GM23338 (cell line): ENCODE measurements at regions not wholly inside any gene's neighbourhood (a gene's known extent, or its start where the extent isn't known, plus 50 kb on each side); places are given as distances from the start of the nearest gene placed in this dataset.

ENCODE experiments used
- ATAC-seq: fragments of 200-7000 bp; cut with Tn5 transposase; 3 replicates; pipeline ENCODE4 v1.9.1; 2020
- DNase-seq: peaks from one replicate; pipeline ENCODE4 v3.0.0-alpha.2; 2015; ENCODE audit warnings: low spot score
- H2AFZ ChIP-seq: fragments of 200-600 bp; sonication (generic); 2 replicates; pipeline ENCODE4 v1.8.0; 2016; ENCODE audit warnings: antibody characterized with exemption, mild to moderate bottlenecking, moderate library complexity
- H3F3A ChIP-seq: fragments of 200-600 bp; sonication (generic); replicated peaks from 2 replicates; pipeline ENCODE4 v1.8.0; 2017; ENCODE audit warnings: antibody characterized with exemption, mixed run types, low read depth
- H3K27ac ChIP-seq: fragments of 200-600 bp; sonication (generic); 2 replicates; pipeline ENCODE4 v1.6.1; 2016; ENCODE audit warnings: low read depth
- H3K27me3 ChIP-seq: fragments of 200-600 bp; sonication (generic); 2 replicates; pipeline ENCODE4 v1.8.0; 2016; ENCODE audit warnings: mild to moderate bottlenecking, mixed run types, moderate library complexity; ENCODE audit not compliant: insufficient read depth
- H3K36me3 ChIP-seq: fragments of 200-600 bp; sonication (generic); 2 replicates; pipeline ENCODE4 v1.8.0; 2016; ENCODE audit warnings: mild to moderate bottlenecking; ENCODE audit not compliant: insufficient read depth
- H3K4me1 ChIP-seq: fragments of 200-600 bp; sonication (generic); 2 replicates; pipeline ENCODE4 v1.8.0; 2016; ENCODE audit warnings: mild to moderate bottlenecking, moderate library complexity; ENCODE audit not compliant: insufficient read depth
- H3K4me2 ChIP-seq: fragments of 200-600 bp; sonication (generic); 2 replicates; pipeline ENCODE4 v1.7.1; 2017; ENCODE audit warnings: mixed run types
- H3K4me3 ChIP-seq: fragments of 200-600 bp; sonication (generic); 2 replicates; pipeline ENCODE4 v1.6.1; 2016; ENCODE audit warnings: mixed run types
- H3K79me2 ChIP-seq: fragments of 200-600 bp; sonication (generic); replicated peaks from 2 replicates; pipeline ENCODE4 v1.8.0; 2017; ENCODE audit warnings: mild to moderate bottlenecking; ENCODE audit not compliant: insufficient read depth
- H3K9me2 ChIP-seq: fragments of 200-600 bp; sonication (generic); 2 replicates; pipeline ENCODE4 v1.8.0; 2017; ENCODE audit not compliant: insufficient read depth
- H4K20me1 ChIP-seq: fragments of 200-600 bp; sonication (generic); replicated peaks from 2 replicates; pipeline ENCODE4 v1.8.0; 2017; ENCODE audit warnings: mild to moderate bottlenecking; ENCODE audit not compliant: insufficient read depth
- H3K27ac Mint-ChIP-seq: 2 replicates; pipeline ENCODE4 v1.8.0; 2020; ENCODE audit warnings: inconsistent platforms, mild to moderate bottlenecking, moderate library complexity, mixed read lengths
- H3K27me3 Mint-ChIP-seq: 3 replicates; pipeline ENCODE4 v1.8.0; 2022; ENCODE audit warnings: low read depth, mild to moderate bottlenecking, moderate library complexity, mixed read lengths, inconsistent platforms; ENCODE audit not compliant: insufficient read depth, poor library complexity
- H3K36me3 Mint-ChIP-seq: 3 replicates; pipeline ENCODE4 v1.8.0; 2021; ENCODE audit warnings: low read depth, mild to moderate bottlenecking, inconsistent platforms, moderate library complexity, mixed read lengths
- H3K4me1 Mint-ChIP-seq: 3 replicates; pipeline ENCODE4 v1.8.0; 2020; ENCODE audit warnings: mild to moderate bottlenecking, inconsistent platforms, mixed read lengths
- H3K4me3 Mint-ChIP-seq: 3 replicates; pipeline ENCODE4 v1.8.0; 2021; ENCODE audit warnings: moderate library complexity, mild to moderate bottlenecking, inconsistent platforms, mixed read lengths
- H3K9me3 Mint-ChIP-seq: 3 replicates; pipeline ENCODE4 v1.8.0; 2020; ENCODE audit warnings: moderate library complexity, mild to moderate bottlenecking, inconsistent platforms, mixed read lengths
- CREB1 ChIP-seq: fragments of 250-450 bp; sonication (Bioruptor Pico); IDR thresholded peaks from 2 replicates; pipeline ENCODE4 v1.5.0; 2020; ENCODE audit warnings: low read depth, mild to moderate bottlenecking, moderate library complexity
- ETS1 ChIP-seq: IDR thresholded peaks from 2 replicates; pipeline ENCODE4 v1.6.1; 2016; ENCODE audit warnings: antibody characterized with exemption
- EZH2 ChIP-seq: fragments of 200-600 bp; sonication (generic); IDR thresholded peaks from one replicate; pipeline ENCODE4 v1.8.0; 2017; ENCODE audit warnings: antibody characterized with exemption, mild to moderate bottlenecking, low read depth; ENCODE audit not compliant: unreplicated experiment
- EZH2phosphoT487 ChIP-seq: fragments of 200-600 bp; sonication (generic); IDR thresholded peaks from one replicate; pipeline ENCODE4 v1.8.1; 2018; ENCODE audit warnings: antibody characterized with exemption; ENCODE audit not compliant: unreplicated experiment
- JUNB ChIP-seq: IDR thresholded peaks from one replicate; pipeline ENCODE4 v1.6.1; 2016; ENCODE audit warnings: antibody characterized with exemption; ENCODE audit not compliant: unreplicated experiment
- NANOG ChIP-seq: IDR thresholded peaks from 2 replicates; pipeline ENCODE4 v1.6.1; 2016; ENCODE audit warnings: antibody characterized with exemption, borderline replicate concordance
- POLR2AphosphoS5 ChIP-seq: IDR thresholded peaks from 2 replicates; pipeline ENCODE4 v1.6.1; 2016; ENCODE audit warnings: antibody characterized with exemption, low read depth
- REST ChIP-seq: IDR thresholded peaks from one replicate; pipeline ENCODE4 v1.6.1; 2018; ENCODE audit warnings: antibody characterized with exemption; ENCODE audit not compliant: unreplicated experiment
- STAT1 ChIP-seq: IDR thresholded peaks from one replicate; pipeline ENCODE4 v1.6.1; 2016; ENCODE audit warnings: antibody characterized with exemption; ENCODE audit not compliant: unreplicated experiment
- ZNF114 ChIP-seq: fragments of 250-450 bp; sonication (Bioruptor Pico); IDR thresholded peaks from 2 replicates; pipeline ENCODE4 v1.5.0; 2020; ENCODE audit warnings: mild to moderate bottlenecking, moderate library complexity
- ZNF331 ChIP-seq: fragments of 250-450 bp; sonication (Bioruptor Pico); IDR thresholded peaks from 2 replicates; pipeline ENCODE4 v1.5.0; 2020; ENCODE audit warnings: low read depth, mild to moderate bottlenecking, moderate library complexity
- TF ChIP-seq, protein P1 (sequence below), 2 experiments: fragments of 200-600 bp in 1 of 2; sonication (generic) in 1 of 2; conservative IDR thresholded peaks; 2 replicates each; pipeline versions ENCODE4 v1.5.1 to v1.6.1; 2016 to 2017; ENCODE audit warnings: antibody characterized with exemption in 2 of 2, low read depth in 2 of 2, mild to moderate bottlenecking in 2 of 2, moderate library complexity in 1 of 2
- TF ChIP-seq, protein P2 (sequence below): fragments of 250-450 bp; sonication (Bioruptor Pico); IDR thresholded peaks from 2 replicates; pipeline ENCODE4 v1.5.0; 2020; ENCODE audit warnings: mild to moderate bottlenecking, moderate library complexity

DNA sequence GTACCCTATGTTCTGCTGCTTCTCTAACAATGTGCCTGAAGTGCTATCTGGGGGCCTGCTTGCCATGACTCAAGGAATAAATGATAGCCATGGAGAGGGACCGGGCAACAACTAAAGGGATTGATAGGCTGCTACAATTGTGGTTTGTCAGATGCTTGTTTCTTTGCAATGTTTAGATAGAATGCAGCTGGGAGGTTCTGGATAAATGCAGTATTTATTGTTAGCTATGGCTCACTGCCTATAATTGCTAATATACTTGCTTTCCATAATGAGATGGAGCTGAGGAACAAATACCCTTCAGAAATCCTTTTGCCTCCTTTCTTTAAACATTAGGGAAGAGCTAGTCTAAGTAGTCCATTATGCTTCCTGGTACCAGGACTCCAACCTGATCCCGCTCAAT, 575.2 kb upstream of the SYNCRIP start:
- Histone ChIP-seq H3K36me3 (no peaks in the 10 kb centered on the region), H3F3A (no peaks in the 10 kb centered on the region), H3K79me2 (no peaks in the 10 kb centered on the region), H3K4me2 (no peak overlapping the region), H3K4me3 (no peak overlapping the region), H2AFZ (no peak overlapping the region), H3K4me1 (no peaks in the 10 kb centered on the region), H3K27ac (no peak overlapping the region), H3K9me2 (no peaks in the 10 kb centered on the region), H3K27me3 (no peaks in the 10 kb centered on the region), H4K20me1 (no peaks in the 10 kb centered on the region)
- Mint-ChIP-seq H3K36me3 (no peaks in the 10 kb centered on the region), H3K4me3 (no peak overlapping the region), H3K27me3 (no peaks in the 10 kb centered on the region), H3K9me3 (no peaks in the 10 kb centered on the region; the same call in 2 of the 3 replicates), H3K4me1 (no peaks in the 10 kb centered on the region), H3K27ac (no peak overlapping the region)
- DNase-seq, result no peak
- ATAC-seq, result no peak
- TF ChIP-seq, protein P1, sequence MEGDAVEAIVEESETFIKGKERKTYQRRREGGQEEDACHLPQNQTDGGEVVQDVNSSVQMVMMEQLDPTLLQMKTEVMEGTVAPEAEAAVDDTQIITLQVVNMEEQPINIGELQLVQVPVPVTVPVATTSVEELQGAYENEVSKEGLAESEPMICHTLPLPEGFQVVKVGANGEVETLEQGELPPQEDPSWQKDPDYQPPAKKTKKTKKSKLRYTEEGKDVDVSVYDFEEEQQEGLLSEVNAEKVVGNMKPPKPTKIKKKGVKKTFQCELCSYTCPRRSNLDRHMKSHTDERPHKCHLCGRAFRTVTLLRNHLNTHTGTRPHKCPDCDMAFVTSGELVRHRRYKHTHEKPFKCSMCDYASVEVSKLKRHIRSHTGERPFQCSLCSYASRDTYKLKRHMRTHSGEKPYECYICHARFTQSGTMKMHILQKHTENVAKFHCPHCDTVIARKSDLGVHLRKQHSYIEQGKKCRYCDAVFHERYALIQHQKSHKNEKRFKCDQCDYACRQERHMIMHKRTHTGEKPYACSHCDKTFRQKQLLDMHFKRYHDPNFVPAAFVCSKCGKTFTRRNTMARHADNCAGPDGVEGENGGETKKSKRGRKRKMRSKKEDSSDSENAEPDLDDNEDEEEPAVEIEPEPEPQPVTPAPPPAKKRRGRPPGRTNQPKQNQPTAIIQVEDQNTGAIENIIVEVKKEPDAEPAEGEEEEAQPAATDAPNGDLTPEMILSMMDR (conservative IDR thresholded peaks at IDR 0.05; ENCODE audit: low read depth in 2 of 2), result no peak
- no peak for TF ChIP-seq ETS1
- TF ChIP-seq REST, result no peak
- TF ChIP-seq, protein P2, sequence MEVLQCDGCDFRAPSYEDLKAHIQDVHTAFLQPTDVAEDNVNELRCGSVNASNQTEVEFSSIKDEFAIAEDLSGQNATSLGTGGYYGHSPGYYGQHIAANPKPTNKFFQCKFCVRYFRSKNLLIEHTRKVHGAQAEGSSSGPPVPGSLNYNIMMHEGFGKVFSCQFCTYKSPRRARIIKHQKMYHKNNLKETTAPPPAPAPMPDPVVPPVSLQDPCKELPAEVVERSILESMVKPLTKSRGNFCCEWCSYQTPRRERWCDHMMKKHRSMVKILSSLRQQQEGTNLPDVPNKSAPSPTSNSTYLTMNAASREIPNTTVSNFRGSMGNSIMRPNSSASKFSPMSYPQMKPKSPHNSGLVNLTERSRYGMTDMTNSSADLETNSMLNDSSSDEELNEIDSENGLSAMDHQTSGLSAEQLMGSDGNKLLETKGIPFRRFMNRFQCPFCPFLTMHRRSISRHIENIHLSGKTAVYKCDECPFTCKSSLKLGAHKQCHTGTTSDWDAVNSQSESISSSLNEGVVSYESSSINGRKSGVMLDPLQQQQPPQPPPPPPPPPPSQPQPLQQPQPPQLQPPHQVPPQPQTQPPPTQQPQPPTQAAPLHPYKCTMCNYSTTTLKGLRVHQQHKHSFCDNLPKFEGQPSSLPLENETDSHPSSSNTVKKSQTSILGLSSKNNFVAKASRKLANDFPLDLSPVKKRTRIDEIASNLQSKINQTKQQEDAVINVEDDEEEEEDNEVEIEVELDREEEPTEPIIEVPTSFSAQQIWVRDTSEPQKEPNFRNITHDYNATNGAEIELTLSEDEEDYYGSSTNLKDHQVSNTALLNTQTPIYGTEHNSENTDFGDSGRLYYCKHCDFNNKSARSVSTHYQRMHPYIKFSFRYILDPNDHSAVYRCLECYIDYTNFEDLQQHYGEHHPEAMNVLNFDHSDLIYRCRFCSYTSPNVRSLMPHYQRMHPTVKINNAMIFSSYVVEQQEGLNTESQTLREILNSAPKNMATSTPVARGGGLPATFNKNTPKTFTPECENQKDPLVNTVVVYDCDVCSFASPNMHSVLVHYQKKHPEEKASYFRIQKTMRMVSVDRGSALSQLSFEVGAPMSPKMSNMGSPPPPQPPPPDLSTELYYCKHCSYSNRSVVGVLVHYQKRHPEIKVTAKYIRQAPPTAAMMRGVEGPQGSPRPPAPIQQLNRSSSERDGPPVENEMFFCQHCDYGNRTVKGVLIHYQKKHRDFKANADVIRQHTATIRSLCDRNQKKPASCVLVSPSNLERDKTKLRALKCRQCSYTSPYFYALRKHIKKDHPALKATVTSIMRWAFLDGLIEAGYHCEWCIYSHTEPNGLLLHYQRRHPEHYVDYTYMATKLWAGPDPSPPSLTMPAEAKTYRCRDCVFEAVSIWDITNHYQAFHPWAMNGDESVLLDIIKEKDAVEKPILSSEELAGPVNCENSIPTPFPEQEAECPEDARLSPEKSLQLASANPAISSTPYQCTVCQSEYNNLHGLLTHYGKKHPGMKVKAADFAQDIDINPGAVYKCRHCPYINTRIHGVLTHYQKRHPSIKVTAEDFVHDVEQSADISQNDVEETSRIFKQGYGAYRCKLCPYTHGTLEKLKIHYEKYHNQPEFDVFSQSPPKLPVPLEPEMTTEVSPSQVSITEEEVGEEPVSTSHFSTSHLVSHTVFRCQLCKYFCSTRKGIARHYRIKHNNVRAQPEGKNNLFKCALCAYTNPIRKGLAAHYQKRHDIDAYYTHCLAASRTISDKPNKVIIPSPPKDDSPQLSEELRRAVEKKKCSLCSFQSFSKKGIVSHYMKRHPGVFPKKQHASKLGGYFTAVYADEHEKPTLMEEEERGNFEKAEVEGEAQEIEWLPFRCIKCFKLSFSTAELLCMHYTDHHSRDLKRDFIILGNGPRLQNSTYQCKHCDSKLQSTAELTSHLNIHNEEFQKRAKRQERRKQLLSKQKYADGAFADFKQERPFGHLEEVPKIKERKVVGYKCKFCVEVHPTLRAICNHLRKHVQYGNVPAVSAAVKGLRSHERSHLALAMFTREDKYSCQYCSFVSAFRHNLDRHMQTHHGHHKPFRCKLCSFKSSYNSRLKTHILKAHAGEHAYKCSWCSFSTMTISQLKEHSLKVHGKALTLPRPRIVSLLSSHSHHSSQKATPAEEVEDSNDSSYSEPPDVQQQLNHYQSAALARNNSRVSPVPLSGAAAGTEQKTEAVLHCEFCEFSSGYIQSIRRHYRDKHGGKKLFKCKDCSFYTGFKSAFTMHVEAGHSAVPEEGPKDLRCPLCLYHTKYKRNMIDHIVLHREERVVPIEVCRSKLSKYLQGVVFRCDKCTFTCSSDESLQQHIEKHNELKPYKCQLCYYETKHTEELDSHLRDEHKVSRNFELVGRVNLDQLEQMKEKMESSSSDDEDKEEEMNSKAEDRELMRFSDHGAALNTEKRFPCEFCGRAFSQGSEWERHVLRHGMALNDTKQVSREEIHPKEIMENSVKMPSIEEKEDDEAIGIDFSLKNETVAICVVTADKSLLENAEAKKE (CRISPR knock-in tag), result no peak
- TF ChIP-seq CREB1, result no peak
- TF ChIP-seq ZNF114 (CRISPR knock-in tag), result no peak
- no peak for TF ChIP-seq JUNB
- TF ChIP-seq NANOG, result no peak
- TF ChIP-seq POLR2AphosphoS5, result no peak
- no peak for TF ChIP-seq STAT1
- TF ChIP-seq ZNF331 (CRISPR knock-in tag), result no peak
- TF ChIP-seq EZH2phosphoT487, result no peak
- TF ChIP-seq EZH2, result no peak
